ENCODE measurements at regions not wholly inside any gene's neighbourhood (a gene's known extent, or its start where the extent isn't known, plus 50 kb on each side); places are given as distances from the start of the nearest gene placed in this dataset.

DNA sequence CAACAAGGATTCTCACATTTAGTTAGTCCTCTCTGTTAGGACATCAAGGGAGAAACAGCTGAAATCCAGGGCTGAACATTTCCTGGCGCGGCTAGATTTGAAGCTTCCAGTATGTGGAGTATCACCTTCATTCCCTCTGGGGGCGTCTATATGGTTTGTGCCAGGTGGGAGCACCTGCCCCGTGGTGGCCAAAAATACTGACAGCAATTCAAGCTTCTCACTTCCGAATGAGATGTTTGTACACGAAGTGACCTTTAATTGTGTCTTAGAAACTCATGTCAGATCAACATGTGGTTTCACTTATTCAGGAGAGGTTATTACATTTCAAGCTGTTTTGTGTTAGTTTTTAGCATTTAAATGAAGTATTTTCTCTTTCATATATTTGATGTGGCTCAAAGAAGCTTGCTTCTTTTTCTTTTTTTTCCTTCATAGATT, 67.3 kb upstream of the ZNF217 start:
- DNase-seq (ENCODE audit: extremely low read depth, insufficient read length), result peak; percentile 48
- no peak for TF ChIP-seq CTCF (IDR thresholded peaks at IDR 0.05; ENCODE audit: insufficient read depth, low read length, poor library complexity, severe bottlenecking)
- no peaks in the 10 kb centered on the region for H3K27me3 ChIP-seq (replicated peaks; ENCODE audit: control insufficient read depth, insufficient read depth, low read length)
- H3K36me3 ChIP-seq (ENCODE audit: control insufficient read depth, insufficient read depth, low read length), result no peaks in the 10 kb centered on the region
- H3K4me3 ChIP-seq (replicated peaks; ENCODE audit: low read depth, low read length), result no peak overlapping the region; the same call in 1 of the 2 replicates

- DNase-seq (ENCODE audit: extremely low read depth, insufficient read length), result peak; percentile 56
- TF ChIP-seq CTCF (IDR thresholded peaks at IDR 0.05; ENCODE audit: insufficient read depth, low read length, poor library complexity, severe bottlenecking), result no peak
- no peaks in the 10 kb centered on the region for H3K36me3 ChIP-seq (ENCODE audit: control insufficient read depth, insufficient read depth, low read length)
- peak overlapping the region; percentile 59 for H3K4me3 ChIP-seq (replicated peaks; ENCODE audit: low read depth, low read length)
- no peaks in the 10 kb centered on the region for H3K27me3 ChIP-seq (replicated peaks; ENCODE audit: control insufficient read depth, insufficient read depth, low read length)
These were observed 66.7 kb upstream of the ZNF217 start for GRCh38 chr20:53660078-53660909.

DNA sequence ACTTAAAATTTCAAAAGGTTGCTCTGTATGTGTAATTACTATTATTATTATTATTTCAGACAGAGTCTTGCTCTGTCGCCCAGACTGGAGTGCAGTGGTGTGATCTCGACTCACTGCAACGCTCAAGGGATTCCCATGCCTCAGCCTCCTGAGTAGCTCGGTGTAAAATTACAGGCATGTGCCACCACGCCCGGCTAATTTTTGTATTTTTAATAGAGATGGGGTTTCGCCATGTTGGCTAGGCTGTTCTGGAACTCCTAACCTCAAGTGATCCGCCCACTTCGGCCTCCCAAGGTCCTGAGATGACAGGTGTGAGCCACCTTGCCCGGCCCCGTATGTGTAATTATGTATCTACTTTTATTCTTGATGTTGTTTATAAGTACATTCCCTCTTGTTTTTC, 65.3 kb upstream of the ZNF217 start:
- H3K27me3 ChIP-seq (replicated peaks; ENCODE audit: control insufficient read depth, insufficient read depth, low read length), result no peaks in the 10 kb centered on the region
- no peak overlapping the region for H3K4me3 ChIP-seq (replicated peaks; ENCODE audit: low read depth, low read length)
- TF ChIP-seq CTCF (IDR thresholded peaks at IDR 0.05; ENCODE audit: insufficient read depth, low read length, poor library complexity, severe bottlenecking), result no peak
- H3K36me3 ChIP-seq (ENCODE audit: control insufficient read depth, insufficient read depth, low read length), result no peaks in the 10 kb centered on the region
- DNase-seq (ENCODE audit: extremely low read depth, insufficient read length), result no peak

DNA sequence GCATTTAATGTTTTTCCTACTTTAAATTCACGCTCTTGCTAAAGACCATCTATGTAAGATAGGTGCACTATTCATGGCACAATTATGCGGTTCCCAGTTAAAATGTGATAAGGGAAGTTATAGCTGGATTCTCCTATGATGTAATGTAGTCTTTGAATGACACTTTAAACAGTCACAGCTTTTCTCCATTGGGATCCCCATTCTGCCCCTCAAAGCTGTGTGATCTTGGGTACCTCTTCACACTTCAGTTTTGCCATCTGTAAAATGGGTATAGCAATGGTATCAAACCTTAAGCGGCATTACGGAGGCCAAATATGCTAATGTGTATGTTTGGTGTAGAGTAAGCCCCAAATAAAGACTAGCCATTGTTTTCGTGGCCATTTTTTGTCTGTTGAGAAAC, 64.7 kb upstream of the ZNF217 start:
- Histone ChIP-seq H3K4me3 (replicated peaks; ENCODE audit: low read depth, low read length) (no peak overlapping the region), H3K36me3 (ENCODE audit: control insufficient read depth, insufficient read depth, low read length) (no peaks in the 10 kb centered on the region), H3K27me3 (replicated peaks; ENCODE audit: control insufficient read depth, insufficient read depth, low read length) (no peaks in the 10 kb centered on the region)
- no peak for DNase-seq (ENCODE audit: extremely low read depth, insufficient read length)
- no peak for TF ChIP-seq CTCF (IDR thresholded peaks at IDR 0.05; ENCODE audit: insufficient read depth, low read length, poor library complexity, severe bottlenecking)

GRCh38 chr20:53657732-53658131, 64.1 kb upstream of the ZNF217 start:
- H3K27me3 ChIP-seq (replicated peaks; ENCODE audit: control insufficient read depth, insufficient read depth, low read length), result no peaks in the 10 kb centered on the region
- H3K36me3 ChIP-seq (ENCODE audit: control insufficient read depth, insufficient read depth, low read length), result no peaks in the 10 kb centered on the region
- TF ChIP-seq CTCF (IDR thresholded peaks at IDR 0.05; ENCODE audit: insufficient read depth, low read length, poor library complexity, severe bottlenecking), result no peak
- no peak for DNase-seq (ENCODE audit: extremely low read depth, insufficient read length)
- no peak overlapping the region for H3K4me3 ChIP-seq (replicated peaks; ENCODE audit: low read depth, low read length)
